ENCODE measurements at regions not wholly inside any gene's neighbourhood (a gene's known extent, or its start where the extent isn't known, plus 50 kb on each side); places are given as distances from the start of the nearest gene placed in this dataset.

- TF ChIP-seq SP5 (CRISPR knock-in tag; IDR thresholded peaks at IDR 0.05; ENCODE audit: borderline replicate concordance, low read depth): no peak
- TF ChIP-seq CAMTA2 (CRISPR knock-in tag; IDR thresholded peaks at IDR 0.05; ENCODE audit: borderline replicate concordance): no peak
- TF ChIP-seq PHF20 (CRISPR knock-in tag; IDR thresholded peaks at IDR 0.05): no peak
- no peak for TF ChIP-seq ZNF256 (CRISPR knock-in tag; conservative IDR thresholded peaks at IDR 0.05)
- peak; percentile 56; the same call in 1 of the 2 replicates for TF ChIP-seq TBX3 (IDR thresholded peaks at IDR 0.05; ENCODE audit: borderline replicate concordance)
- TF ChIP-seq TBX2 (CRISPR knock-in tag; IDR thresholded peaks at IDR 0.05; ENCODE audit: borderline replicate concordance): peak; percentile 52; the same call in 1 of the 2 replicates
- TF ChIP-seq ZNF468 (CRISPR knock-in tag; IDR thresholded peaks at IDR 0.05): no peak
- peak; percentile 51; the same call in 1 of the 2 replicates for TF ChIP-seq ZNF263 (CRISPR knock-in tag; IDR thresholded peaks at IDR 0.05)
- TF ChIP-seq RNF219 (CRISPR knock-in tag; IDR thresholded peaks at IDR 0.05): no peak
- TF ChIP-seq SOX6 (IDR thresholded peaks at IDR 0.05): no peak
- no peak for TF ChIP-seq SOX6 (CRISPR knock-in tag; IDR thresholded peaks at IDR 0.05)
- TF ChIP-seq, protein P1, sequence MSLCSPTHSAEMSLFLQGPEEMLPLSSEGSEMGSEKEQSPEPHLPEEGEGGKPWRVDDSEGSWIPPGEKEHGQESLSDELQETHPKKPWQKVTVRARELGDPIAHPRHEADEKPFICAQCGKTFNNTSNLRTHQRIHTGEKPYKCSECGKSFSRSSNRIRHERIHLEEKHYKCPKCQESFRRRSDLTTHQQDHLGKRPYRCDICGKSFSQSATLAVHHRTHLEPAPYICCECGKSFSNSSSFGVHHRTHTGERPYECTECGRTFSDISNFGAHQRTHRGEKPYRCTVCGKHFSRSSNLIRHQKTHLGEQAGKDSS (CRISPR knock-in tag; IDR thresholded peaks at IDR 0.05; ENCODE audit: borderline replicate concordance, low read depth): no peak
- TF ChIP-seq GATAD2A (CRISPR knock-in tag; IDR thresholded peaks at IDR 0.05): peak; percentile 59; the same call in 1 of the 2 replicates
- TF ChIP-seq SOX5 (CRISPR knock-in tag; IDR thresholded peaks at IDR 0.05; ENCODE audit: borderline replicate concordance): no peak
- TF ChIP-seq CEBPB (IDR thresholded peaks at IDR 0.05; ENCODE audit: borderline replicate concordance, low read depth, low read length): peak; percentile 7; the same call in 1 of the 2 replicates
- TF ChIP-seq, protein P2, sequence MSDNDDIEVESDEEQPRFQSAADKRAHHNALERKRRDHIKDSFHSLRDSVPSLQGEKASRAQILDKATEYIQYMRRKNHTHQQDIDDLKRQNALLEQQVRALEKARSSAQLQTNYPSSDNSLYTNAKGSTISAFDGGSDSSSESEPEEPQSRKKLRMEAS (IDR thresholded peaks at IDR 0.05): no peak
- TF ChIP-seq TCF7 (IDR thresholded peaks at IDR 0.05; ENCODE audit: low read depth): peak; percentile 52
- 0 out of 2 replicates have a peak, but pooled peaks have one; percentile 49 for TF ChIP-seq KMT2B (CRISPR knock-in tag; IDR thresholded peaks at IDR 0.05)
- TF ChIP-seq SKI (IDR thresholded peaks at IDR 0.05; ENCODE audit: partially characterized antibody): no peak
Observed at GRCh38 chr2:226585130-226585561, 214.5 kb downstream of the IRS1 start (continued).
